GM13977 (cell line): ENCODE measurements at regions not wholly inside any gene's neighbourhood (a gene's known extent, or its start where the extent isn't known, plus 50 kb on each side); places are given as distances from the start of the nearest gene placed in this dataset.

Source experiments
- DNase-seq: peaks from one replicate; pipeline ENCODE4 v3.0.0; 2012; ENCODE audit warnings: low spot score
- in situ Hi-C: fragments of 300-500 bp; cut with MboI; formaldehyde crosslinking; loops from one replicate; pipeline ENCODE4 v1.12.0; 2022; ENCODE audit warnings: low sequenced_read_pairs, low pct_unique_long_range_greater_than_20kb, mixed read lengths, inconsistent platforms; ENCODE audit not compliant: unreplicated experiment
- TF ChIP-seq, protein P1 (sequence below): IDR thresholded peaks from 2 replicates; pipeline ENCODE4 v1.5.1; 2012; ENCODE audit warnings: mild to moderate bottlenecking, control low read depth; ENCODE audit not compliant: insufficient read depth; ENCODE audit errors: extremely low read depth, missing control alignments

- DNase-seq, result no peak
- TF ChIP-seq, protein P1, sequence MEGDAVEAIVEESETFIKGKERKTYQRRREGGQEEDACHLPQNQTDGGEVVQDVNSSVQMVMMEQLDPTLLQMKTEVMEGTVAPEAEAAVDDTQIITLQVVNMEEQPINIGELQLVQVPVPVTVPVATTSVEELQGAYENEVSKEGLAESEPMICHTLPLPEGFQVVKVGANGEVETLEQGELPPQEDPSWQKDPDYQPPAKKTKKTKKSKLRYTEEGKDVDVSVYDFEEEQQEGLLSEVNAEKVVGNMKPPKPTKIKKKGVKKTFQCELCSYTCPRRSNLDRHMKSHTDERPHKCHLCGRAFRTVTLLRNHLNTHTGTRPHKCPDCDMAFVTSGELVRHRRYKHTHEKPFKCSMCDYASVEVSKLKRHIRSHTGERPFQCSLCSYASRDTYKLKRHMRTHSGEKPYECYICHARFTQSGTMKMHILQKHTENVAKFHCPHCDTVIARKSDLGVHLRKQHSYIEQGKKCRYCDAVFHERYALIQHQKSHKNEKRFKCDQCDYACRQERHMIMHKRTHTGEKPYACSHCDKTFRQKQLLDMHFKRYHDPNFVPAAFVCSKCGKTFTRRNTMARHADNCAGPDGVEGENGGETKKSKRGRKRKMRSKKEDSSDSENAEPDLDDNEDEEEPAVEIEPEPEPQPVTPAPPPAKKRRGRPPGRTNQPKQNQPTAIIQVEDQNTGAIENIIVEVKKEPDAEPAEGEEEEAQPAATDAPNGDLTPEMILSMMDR, result no peak
- in situ Hi-C loops, result no loop called here
Observed at GRCh38 chr5:21145376-21145775, 1157.4 kb upstream of the CDH18 start.

GRCh38 chr5:21143686-21144085 lies 1155.7 kb upstream of the CDH18 start:
- TF ChIP-seq, protein P1, result no peak
- in situ Hi-C loops, result no loop called here
- DNase-seq, result no peak

DNA sequence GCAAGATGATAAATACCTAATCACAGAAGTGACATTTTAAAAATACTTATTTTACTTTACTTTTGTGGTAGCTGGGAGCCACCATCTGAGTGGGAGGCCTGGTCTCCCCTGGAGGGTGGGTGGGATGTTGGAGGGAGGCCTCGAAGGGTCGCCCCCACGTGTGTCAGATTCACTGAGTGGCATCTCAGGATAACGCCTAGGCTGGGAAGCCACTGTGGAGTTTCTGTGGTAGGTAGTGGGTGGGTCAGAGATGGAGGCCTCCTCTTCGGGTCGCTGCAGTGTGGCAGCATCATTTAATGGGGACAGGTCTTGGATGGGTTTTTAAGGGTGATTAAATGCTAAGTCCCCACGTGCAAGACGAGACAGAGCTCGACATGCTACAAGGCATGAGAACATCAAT lies 1154.8 kb upstream of the CDH18 start:
- DNase-seq, result no peak
- in situ Hi-C loops, result no loop called here

GRCh38 chr5:21140987-21141386 lies 1153.0 kb upstream of the CDH18 start:
- in situ Hi-C loops, result no loop called here
- TF ChIP-seq, protein P1, result no peak
- no peak for DNase-seq

More for the DNA sequence above, 1154.8 kb upstream of the CDH18 start:
- TF ChIP-seq, protein P1, result no peak

DNA sequence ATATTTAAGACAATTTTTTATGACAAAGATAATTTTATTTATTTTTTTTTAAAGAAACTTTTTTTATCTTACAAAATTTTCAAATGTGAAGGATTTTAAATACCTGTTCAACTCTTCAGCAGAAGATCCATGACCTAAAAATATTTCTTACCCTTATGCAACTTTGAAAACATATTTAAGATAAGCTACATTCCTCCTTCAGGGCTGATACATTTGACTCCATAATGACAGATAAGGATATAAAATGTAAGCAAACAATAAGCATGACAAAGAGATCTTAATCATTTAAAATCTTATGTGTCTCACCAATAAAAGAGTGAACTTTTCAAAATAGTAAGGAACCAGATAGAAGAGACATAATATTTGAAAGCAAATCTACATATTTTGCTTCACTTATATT lies 1138.2 kb upstream of the CDH18 start:
- DNase-seq, result no peak
- TF ChIP-seq, protein P1, result no peak
- in situ Hi-C loops, result no loop called here

- TF ChIP-seq, protein P1, result no peak
- in situ Hi-C loops, result no loop called here
- no peak for DNase-seq
Observed at GRCh38 chr5:21125238-21125983, 1137.4 kb upstream of the CDH18 start.
